Epidermal melanocyte (primary cell): ENCODE measurements at regions not wholly inside any gene's neighbourhood (a gene's known extent, or its start where the extent isn't known, plus 50 kb on each side); places are given as distances from the start of the nearest gene placed in this dataset.

Experiments
- DNase-seq: peaks from one replicate; pipeline ENCODE4 v3.0.0; 2011; ENCODE audit warnings: low spot score; ENCODE audit not compliant: insufficient read length

DNA sequence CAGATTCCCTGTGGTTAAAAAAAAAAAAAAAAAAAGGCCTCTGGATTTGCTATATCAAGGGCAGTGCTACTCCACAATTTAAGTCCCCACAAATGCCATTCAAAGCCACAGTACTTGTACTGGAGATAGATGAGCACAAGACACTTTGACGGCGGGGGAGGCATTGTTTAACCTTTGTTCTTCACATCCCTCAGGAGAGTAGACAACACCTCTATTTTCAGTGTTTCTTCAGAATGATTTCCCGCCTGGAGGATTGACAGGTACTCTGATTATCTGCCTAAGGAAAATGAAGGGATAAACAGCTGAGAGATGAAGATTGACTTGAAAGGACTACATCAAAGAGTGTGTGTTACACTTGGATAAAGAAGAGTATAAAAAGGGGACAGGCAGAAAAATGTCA lies 58.7 kb downstream of the OTOL1 start:
- no peak for DNase-seq

GRCh38 chr3:161556533-161556932 lies 59.9 kb downstream of the OTOL1 start:
- DNase-seq: no peak

DNA sequence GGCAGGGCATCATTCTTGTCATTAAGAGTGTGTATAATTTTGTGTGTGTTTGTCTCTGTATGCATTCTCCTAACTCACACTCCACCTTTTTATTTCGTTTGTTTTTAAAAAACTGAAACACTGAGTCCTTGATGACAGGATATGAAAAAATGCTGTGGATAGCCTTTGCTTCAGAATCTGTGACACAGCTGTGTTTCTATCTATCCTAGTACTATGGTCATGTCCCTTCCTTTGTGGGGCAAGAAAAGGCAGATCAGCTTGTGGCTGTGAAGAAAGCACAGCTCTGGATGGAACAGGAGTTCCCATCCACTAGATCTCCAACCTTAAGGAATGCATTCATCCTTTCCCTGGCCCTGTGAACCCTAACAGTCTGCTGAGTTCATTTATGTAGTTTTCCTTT lies 60.3 kb downstream of the OTOL1 start:
- DNase-seq: no peak

DNA sequence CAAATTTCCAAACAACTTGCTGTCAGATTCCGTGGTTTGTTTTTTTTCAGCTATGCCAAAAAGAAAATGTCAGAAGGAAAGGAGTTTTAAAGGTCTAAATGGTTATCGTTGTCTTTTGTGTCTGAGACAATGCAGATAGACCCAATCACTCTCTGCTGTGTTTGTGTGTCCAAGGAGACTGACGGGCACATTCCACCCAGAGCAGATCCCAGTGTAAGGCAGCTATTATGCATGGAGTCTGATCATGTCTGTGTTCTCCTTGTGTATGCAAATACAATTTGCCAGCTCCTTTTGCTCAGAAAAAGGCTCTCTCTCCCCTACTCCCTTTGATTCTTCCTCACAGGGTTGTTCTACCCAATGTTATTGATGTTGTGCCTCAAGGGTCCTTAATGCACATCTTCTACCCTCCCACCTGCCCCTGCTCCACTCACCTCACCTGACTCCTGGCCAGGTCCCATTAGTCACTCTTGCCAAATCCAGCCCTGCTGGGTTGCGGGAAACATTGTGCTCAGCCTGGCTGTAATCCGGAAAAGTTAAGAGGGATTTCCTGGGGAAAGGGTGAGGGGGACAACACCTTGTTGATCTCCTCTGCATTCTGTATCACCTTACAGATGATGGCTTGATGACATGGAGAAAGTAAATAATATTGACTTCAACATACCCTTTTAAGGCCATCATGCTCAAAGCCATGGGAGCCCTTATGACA lies 61.0 kb downstream of the OTOL1 start:
- no peak for DNase-seq

DNA sequence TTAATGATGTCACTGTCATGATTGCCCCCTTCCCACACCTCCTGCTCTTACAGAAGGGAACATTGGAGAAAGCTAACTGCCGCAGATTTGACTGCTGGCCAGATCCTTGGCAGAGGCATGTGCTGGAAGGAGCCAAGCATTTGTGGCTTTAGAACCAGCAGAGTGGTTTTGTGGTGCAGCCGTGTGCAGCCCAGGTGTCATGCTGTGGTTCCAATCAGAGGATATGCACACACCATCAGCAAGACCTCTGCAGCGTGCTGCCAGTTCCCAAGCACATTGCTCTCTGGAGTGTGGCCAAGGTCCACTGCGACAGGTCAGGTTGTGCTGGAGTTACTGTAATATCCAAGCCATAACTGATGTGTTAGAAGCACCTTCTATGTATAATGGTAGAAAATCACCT lies 61.6 kb downstream of the OTOL1 start:
- DNase-seq: no peak

DNA sequence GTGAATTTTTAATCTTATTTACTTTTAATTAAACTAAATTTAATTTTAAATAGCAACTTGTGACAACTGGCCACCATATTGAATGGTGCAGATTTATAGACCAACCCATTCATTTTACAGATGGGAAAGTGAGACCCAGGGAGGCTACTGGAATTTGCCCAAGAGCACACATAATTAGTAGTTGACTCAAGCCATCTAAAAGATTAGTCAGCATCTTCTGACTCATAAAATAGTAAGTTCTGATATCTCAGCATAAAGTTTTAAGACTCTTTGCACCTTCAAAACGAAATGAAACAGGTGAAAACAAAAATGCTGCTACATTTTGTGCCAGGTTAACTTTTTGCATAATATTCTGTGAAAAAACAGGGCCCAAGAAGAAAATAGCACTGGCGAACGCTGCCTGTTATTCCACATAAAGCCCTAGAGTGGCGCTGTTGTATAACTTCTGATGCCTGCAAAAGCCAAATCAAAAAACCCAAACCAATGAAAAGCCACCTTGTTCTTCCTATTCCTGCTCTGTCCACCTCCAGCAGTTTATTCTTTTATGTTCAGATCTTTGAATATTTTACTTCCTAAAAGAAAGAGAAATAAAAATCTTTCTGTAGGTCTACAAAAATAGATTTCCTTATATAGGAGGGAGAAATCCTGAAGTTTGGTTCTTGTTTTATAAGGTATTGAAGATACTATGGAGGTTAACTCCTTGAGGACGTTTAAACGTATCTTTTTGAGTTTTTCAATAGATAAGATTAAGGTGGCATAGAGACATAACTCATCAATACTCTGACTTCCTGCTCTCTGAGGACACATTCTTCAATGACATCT lies 62.8 kb downstream of the OTOL1 start:
- DNase-seq: no peak

DNA sequence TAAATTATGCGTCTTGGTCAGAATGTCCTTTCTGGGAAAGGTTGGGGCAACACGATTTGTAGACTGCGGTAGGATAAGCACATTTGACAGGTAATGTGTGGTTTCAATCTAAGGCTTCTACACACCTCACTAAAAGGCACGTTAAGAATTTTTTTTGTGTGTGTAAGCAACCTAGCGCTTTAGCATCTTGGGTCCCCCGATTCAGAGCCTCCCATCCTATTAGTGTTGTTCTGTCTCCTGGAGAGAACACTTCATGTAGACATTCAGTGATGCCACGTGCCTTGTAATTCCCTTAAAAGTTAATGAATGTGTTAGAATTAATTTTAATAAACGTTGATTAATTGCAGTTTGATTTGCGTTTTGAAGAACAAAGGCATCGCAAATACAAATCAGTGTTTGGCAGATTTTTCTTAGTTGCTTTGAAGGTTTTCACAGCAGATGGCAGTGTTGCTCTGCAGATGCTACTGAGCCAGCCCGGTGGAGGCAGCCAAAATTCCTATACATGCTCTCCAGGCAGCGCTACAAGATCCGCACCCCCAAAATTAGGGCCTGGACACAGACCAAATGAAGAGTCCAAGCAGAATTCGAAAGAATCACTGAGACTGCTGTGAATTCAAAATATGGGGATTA lies 63.5 kb downstream of the OTOL1 start:
- DNase-seq: no peak

DNA sequence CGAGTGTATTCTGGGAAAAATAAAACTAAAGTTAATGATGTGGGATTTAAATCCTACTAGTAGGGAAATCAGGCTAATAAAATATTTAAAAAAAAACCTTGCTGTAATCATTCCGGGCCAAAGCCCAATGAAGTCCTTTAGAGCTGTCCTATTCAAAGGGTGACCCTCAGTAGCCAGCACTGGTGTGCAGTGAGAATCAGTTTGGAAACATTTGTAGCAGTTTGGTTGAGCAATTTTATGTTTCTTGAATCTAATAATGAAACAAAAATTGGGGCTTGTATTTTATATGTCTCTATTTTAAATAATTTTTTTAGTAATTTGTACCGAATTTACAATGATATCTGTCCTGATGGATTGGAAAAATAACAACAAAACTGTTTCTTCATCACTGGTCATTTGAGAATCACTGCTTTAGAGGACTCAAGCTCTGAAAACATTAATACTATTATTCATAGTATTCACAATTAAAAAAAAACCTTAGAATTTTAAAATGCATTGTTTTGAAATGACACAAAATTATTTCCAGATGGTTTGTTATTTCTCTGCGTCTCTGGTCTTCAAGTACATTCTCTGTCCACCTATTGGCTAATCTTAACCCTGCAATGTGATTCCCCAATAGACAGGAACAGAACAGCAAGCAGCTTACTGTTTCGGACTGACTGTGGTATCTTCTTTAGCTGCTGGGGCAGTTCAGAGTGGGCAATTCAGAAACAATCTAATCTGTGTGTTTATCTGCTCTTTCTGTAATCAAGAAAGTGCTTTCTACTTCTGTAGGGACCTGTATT lies 71.2 kb downstream of the OTOL1 start:
- no peak for DNase-seq

GRCh38 chr3:161568671-161569070 lies 72.1 kb downstream of the OTOL1 start:
- DNase-seq: no peak

DNA sequence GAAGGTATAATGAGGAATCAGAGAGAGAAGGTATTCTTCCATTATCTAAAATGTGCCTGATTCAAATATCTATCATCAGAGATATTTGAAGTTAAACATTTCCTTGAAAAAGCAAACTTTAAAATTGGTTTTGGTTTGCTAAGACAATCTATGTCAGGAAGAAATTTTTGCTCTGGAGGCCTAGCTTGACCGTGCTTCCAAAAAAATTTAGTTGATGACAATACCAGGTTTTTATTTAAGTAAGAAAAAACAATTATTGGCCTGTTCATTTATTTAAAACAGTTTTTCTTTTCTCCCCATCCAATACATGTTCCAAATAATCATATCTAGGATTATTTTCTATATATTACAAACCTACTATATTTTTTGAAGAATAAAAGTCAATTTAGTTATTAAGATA lies 75.3 kb downstream of the OTOL1 start:
- DNase-seq: no peak

- no peak for DNase-seq
Observed at GRCh38 chr3:161573136-161573535, 76.5 kb downstream of the OTOL1 start.

- no peak for DNase-seq
Observed at GRCh38 chr3:161575901-161576300, 79.3 kb downstream of the OTOL1 start.

DNA sequence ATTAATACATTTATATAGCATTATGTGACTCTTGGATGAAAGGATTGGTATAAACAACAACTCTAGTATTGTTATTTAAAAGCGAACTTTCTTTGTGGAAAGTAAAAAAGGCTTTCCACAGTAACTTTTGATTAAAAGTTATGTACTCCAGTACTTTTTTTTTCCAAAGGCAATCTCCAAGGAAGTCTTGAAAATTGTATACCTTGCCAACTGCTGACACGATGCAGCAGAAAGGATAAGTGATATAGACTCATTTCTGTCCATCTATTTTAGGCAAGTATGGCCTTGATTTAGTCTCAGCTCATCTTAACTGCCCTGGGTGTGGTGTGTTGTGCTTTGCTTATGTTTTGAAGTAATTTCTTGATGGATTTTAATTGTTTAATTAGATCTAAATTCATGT lies 79.7 kb downstream of the OTOL1 start:
- no peak for DNase-seq

DNA sequence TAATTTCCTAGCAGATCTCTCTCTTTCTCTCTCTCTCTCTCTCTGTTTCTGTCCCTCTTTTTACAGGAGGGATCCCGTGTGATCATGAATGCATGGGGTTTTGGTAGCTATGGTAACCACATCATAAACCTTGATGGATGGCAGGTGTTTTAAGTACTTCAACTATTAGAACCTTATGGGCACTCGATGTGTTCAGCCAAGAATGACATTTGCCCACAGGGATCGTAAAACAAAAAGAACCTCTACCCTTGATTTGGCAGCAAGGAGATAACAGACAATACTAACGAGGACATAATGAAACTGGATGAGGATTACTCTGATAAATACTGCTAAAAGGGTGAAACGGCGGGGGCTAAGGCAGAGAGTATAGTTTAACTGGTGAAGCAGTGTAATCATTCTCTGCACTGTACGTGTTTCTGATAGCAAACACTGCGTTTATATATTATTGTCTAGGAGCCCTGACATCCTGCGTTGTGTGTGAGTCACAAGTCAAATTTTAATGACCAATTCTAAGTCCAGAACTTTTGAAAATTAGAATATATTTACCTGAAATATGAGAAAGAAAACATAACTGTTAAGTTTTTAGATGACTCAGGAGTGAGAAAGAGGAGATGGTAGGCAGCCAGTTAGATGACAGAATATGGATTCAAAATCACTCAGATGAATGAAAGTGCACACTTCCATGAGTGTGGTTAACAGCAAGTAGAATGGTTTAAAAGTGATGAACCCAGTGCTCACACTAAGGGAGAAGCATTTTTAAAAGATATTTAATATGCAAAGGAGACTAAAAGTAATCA lies 80.3 kb downstream of the OTOL1 start:
- DNase-seq: no peak

DNA sequence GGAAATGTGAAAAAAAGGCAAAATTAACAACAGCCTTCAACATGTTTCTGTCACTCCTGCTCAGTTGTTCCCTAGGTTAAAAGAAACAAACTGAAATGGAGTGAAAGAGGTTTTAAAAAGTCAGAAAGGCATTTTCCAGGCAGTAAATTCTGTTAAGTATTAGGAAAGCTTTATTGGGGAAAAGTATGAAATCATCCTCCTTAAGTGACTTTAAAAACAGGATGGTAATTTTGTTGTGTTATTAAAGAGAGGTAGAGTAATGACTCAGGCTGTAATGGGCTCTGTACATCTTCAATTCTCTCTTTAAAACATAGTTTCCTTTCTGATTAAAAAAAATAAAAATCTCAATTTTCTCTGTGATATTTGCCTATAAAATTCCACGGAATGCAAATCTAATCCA lies 81.1 kb downstream of the OTOL1 start:
- DNase-seq: no peak

DNA sequence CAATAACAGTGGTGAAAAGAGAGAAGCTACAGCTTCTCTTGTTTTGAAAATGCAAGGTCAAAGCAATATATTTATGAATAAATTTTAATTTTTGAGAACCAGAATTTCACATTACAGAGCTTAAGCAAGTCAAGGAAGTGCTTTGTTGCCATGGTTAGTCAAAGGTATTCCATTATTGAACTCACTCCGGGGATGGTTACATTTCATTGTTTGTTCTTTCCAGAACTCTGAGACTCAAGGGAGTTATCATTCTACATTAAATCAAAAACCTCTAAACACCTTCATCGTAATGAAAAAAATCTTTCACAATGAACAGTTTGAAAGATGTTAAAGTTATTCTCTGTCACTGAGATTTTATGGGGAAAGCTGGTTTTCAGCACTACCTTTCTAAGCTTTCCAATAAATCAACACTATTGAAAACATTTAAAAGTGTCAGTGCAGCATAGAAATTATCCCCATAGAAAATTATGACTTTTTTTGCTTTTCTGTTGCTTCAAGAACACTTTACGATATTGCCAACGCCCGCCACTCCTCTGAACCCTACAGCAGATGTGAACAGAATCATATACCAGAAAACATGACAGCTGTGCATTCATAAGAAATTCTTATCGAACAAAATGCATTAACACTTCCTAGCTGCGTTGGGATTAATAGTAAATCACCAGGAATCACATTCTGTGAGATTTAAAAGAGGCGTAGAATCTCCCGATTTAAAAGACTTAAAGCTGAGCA lies 83.0 kb downstream of the OTOL1 start:
- DNase-seq: no peak

GRCh38 chr3:161585922-161586321 lies 89.3 kb downstream of the OTOL1 start:
- no peak for DNase-seq

DNA sequence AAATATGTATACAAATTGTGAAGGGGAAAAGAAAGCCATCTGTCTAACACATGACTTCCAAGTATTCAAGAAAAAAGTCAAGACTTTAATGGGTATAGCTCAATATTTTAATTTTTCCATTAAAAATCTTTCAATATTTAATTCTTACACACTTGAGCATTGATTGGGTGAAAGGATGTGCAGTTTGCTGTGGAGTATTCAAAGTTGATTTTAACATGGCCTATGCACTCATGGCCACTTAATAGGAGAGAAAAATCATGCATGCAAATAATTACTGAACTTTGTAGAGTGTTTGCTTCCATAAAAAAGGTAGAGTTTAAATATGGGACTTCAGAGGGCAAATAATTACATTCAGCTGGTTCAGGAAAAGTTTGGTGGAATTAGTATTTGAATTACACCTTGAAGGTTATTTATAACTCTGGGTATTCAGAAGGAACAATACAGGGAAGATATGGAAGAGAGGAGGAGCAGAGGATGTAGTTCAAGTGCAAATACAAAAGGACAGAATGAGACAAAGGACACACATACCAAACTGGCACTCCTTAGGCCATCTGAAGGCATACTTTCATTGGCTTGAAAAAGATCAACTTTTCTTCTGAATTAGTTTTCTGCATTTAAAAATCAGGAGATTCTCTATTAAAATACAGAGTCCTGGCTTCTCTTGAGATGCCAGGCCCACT lies 90.1 kb downstream of the OTOL1 start:
- no peak for DNase-seq

DNA sequence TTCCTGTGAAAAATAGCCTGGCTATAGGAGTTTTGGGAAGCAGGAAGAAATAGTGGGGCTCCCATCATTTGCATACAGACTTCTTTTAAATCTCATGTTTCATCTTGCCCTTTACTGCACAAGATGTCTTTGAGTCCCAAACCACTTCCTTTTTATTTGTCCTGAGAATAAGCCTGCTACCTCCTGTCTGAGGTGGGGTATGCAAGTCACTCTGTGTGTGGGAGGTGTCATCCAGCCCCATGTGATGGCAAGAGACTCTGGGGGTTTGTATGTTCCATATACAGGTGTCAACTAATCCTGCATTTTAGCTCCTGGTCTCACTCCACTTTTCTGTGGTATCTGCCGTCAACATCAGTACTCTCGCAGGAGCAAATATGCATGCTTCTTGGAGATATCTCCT lies 102.0 kb downstream of the OTOL1 start:
- no peak for DNase-seq

- DNase-seq: no peak
Observed at GRCh38 chr3:161599697-161600096, 103.1 kb downstream of the OTOL1 start.
